ENCODE measurements at regions not wholly inside any gene's neighbourhood (a gene's known extent, or its start where the extent isn't known, plus 50 kb on each side); places are given as distances from the start of the nearest gene placed in this dataset.

DNA sequence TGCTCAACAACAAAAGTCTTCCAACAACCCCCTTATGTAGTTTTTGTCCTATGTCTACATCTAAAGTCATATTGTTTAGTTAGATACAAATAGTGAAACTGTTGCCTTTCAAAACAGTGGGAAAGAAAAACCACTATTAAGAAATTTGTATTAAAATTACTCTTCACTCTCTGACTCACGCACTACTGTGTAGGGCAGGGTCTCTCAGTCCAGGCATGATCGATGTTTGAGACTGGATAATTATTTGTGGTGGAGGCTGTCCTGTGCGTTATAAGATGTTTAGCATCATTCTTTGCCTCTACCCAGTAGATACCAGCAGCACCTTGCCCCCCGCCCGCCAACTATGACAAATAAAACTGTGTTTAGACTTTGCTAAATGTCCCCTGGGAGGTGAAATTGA, 369.4 kb upstream of the ZEB2 start:
- TF ChIP-seq, protein P1, sequence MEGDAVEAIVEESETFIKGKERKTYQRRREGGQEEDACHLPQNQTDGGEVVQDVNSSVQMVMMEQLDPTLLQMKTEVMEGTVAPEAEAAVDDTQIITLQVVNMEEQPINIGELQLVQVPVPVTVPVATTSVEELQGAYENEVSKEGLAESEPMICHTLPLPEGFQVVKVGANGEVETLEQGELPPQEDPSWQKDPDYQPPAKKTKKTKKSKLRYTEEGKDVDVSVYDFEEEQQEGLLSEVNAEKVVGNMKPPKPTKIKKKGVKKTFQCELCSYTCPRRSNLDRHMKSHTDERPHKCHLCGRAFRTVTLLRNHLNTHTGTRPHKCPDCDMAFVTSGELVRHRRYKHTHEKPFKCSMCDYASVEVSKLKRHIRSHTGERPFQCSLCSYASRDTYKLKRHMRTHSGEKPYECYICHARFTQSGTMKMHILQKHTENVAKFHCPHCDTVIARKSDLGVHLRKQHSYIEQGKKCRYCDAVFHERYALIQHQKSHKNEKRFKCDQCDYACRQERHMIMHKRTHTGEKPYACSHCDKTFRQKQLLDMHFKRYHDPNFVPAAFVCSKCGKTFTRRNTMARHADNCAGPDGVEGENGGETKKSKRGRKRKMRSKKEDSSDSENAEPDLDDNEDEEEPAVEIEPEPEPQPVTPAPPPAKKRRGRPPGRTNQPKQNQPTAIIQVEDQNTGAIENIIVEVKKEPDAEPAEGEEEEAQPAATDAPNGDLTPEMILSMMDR (IDR thresholded peaks at IDR 0.05; ENCODE audit: insufficient read depth, low read depth, low read length), result no peak
- no peak for DNase-seq (ENCODE audit: low read depth)
- no peak overlapping the region for H3K4me3 ChIP-seq (ENCODE audit: low read depth, low read length)

DNA sequence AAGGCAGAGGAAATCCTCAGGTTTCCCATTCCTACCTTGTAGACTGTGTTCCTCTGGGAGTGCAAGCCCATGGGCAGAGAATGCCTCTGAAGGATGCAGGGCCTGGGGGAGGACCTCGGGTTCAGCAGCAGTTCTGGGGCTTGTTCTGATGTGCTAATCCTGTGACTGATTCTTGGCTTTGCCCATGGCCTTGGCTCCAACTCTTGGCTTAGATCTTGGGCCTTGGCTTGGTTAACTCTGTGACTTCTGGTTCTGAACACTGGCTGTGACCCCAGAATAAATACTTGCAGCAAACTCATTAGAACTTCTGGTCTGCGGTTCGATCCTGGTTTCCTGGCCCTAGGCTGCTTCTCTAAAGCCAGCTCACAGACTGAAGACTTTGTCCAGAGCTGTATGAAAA, 366.9 kb upstream of the ZEB2 start:
- TF ChIP-seq, protein P1 (IDR thresholded peaks at IDR 0.05; ENCODE audit: insufficient read depth, low read depth, low read length), result no peak
- no peak for DNase-seq (ENCODE audit: low read depth)
- no peak overlapping the region for H3K4me3 ChIP-seq (ENCODE audit: low read depth, low read length)

DNA sequence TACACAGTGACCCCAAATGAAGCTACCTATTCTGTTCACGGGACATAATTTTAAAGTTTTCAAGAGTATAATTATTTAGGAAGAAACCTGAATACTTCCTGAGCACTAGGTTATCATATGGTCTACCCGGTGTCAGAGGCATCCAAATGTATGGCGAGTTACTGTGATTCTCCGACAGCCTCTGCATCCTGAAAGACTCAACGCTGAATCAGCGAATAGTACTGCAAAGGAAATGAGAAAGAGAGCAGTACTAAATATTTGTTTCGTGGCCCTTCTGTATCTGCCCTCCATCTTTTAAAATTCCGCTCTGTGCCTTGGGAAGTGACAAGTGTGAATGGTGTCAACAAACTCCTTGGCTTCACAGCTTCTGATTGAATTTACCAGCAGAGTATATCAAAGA, 358.0 kb upstream of the ZEB2 start:
- TF ChIP-seq, protein P1 (IDR thresholded peaks at IDR 0.05; ENCODE audit: insufficient read depth, low read depth, low read length), result no peak
- DNase-seq (ENCODE audit: low read depth), result no peak
- H3K4me3 ChIP-seq (ENCODE audit: low read depth, low read length), result no peak overlapping the region

DNA sequence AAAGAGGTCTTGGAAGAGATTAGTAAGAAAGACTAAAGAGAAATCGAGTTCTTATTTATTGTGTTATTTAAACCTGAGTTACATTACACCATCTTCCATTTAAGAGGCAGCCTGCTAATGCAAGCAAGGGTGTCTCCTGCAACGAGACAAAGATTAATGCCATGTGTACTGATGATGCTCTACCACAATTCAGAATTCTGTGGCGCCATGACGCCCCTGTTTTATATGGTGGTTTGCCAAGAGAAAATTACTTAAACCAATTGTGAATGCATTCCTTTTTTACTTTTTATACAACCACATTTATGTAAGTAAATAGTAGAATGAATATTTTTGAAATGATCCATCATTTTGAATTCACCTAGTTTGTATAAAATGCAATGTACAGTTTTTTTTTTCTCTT, 356.1 kb upstream of the ZEB2 start:
- DNase-seq (ENCODE audit: low read depth), result no peak
- TF ChIP-seq, protein P1 (IDR thresholded peaks at IDR 0.05; ENCODE audit: insufficient read depth, low read depth, low read length), result no peak

DNA sequence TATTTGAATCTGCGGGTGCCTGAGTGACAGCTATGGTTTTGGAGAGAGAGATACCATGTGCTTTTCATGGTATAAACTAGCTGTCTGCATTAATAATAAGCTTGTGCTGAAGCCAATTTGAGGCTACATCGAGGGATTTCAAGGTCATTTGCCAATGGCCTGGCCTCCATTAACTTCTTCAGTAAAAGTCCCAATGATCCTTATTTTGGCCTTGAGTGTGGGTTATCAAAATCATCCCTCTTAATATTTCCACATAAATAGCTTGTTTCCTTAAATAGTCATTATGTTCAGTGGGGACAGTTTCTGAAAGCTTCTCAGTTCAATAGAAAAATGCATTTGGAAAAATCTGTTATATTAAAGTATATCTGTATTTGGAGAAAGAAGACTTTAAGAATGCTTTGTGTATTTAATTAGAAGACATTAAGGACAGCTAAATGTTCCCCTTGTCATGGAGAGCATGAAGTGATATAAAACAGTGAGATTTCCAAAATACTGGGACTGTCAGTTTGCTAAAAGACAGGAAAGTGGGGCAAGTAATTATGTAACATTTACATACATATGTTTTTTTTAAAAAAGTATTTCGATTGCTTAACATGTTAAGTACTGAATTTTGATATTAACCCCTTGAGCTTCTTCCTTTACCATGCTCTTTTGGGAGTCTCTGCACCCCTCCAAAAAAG, 355.5 kb upstream of the ZEB2 start:
- TF ChIP-seq, protein P1 (IDR thresholded peaks at IDR 0.05; ENCODE audit: insufficient read depth, low read depth, low read length), result no peak
- H3K4me3 ChIP-seq (ENCODE audit: low read depth, low read length), result no peak overlapping the region

More for the DNA sequence above, 356.1 kb upstream of the ZEB2 start:
- no peak overlapping the region for H3K4me3 ChIP-seq (ENCODE audit: low read depth, low read length)

DNA sequence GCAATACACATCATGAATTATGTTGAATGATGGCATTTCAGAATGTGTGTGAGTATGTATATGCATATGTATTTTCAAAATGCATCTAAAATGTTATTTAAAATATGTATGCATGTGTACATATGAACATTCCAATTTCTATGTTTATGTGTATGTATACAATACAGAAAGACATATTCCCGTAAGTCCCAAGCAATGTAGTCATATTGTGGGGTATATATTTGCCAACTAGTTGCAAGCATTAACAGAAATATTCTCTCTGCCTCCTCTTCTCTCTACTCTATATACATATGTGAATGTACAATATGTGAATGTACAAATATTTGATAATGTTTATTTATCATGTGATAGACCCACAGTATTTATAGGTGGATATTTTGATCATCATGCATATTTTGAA, 345.8 kb upstream of the ZEB2 start:
- TF ChIP-seq, protein P1 (IDR thresholded peaks at IDR 0.05; ENCODE audit: insufficient read depth, low read depth, low read length), result no peak
- H3K4me3 ChIP-seq (ENCODE audit: low read depth, low read length), result no peak overlapping the region
- DNase-seq (ENCODE audit: low read depth), result no peak

More for the DNA sequence above, 355.5 kb upstream of the ZEB2 start:
- DNase-seq (ENCODE audit: low read depth), result no peak

DNA sequence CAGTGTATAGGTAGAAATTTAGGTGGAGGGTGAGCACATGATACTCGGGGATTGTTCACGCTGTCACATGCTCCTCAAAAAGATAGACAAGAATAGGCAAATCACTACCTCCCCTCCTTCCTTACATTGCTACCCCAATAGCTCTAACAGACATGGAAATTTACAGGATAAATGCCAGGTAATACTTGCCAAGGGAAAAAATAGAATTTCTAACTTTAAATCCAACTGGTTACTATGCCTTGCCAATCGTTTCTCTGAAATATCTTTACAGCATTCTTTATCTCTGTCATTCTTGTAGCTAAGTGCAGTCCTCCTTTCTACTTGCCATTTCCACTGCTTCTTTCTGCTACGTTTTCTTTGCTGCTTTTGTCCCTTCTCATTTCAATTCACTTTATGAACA, 339.8 kb upstream of the ZEB2 start:
- DNase-seq (ENCODE audit: low read depth), result no peak
- no peak overlapping the region for H3K4me3 ChIP-seq (ENCODE audit: low read depth, low read length)
- TF ChIP-seq, protein P1 (IDR thresholded peaks at IDR 0.05; ENCODE audit: insufficient read depth, low read depth, low read length), result no peak
